Lung (tissue), 11 donors: ENCODE measurements at regions not wholly inside any gene's neighbourhood (a gene's known extent, or its start where the extent isn't known, plus 50 kb on each side); places are given as distances from the start of the nearest gene placed in this dataset.

ENCODE experiments used
- ATAC-seq: fragments of 200-7000 bp; cut with Tn5 transposase; one replicate; pipeline ENCODE4 v1.9.1; 2020; ENCODE audit warnings: moderate number of reproducible peaks; ENCODE audit not compliant: insufficient read depth, low FRiP score
- DNase-seq, 3 donors: peaks; one replicate each; pipeline ENCODE4 v3.0.0-alpha.2; 2013 to 2017
- H3K27ac ChIP-seq, 2 donors: one replicate each; pipeline ENCODE4 v1.5.1; 2013; ENCODE audit warnings: mild to moderate bottlenecking in 2 of 2, moderate library complexity in 2 of 2, control low read depth in 1 of 2, inconsistent platforms in 1 of 2, low read depth in 1 of 2, low read length in 1 of 2
- H3K27me3 ChIP-seq, 3 donors: one replicate each; pipeline ENCODE4 v1.5.1; 2013; ENCODE audit warnings: low read length in 2 of 3; ENCODE audit not compliant: control insufficient read depth in 3 of 3, insufficient read depth in 3 of 3
- H3K36me3 ChIP-seq, 4 donors: one replicate each; pipeline ENCODE4 v1.5.1; 2013; ENCODE audit warnings: low read length in 4 of 4, mild to moderate bottlenecking in 1 of 4, moderate library complexity in 1 of 4; ENCODE audit not compliant: control insufficient read depth in 4 of 4, insufficient read depth in 4 of 4
- H3K4me1 ChIP-seq, 5 donors: one replicate each; pipeline ENCODE4 v1.5.1; 2013; ENCODE audit warnings: low read length in 5 of 5, mild to moderate bottlenecking in 2 of 5, moderate library complexity in 1 of 5; ENCODE audit not compliant: control insufficient read depth in 5 of 5, insufficient read depth in 5 of 5
- H3K4me3 ChIP-seq: one replicate; pipeline ENCODE4 v1.5.1; 2013; ENCODE audit warnings: mild to moderate bottlenecking, control low read depth, moderate library complexity
- H3K9ac ChIP-seq, 2 donors: one replicate each; pipeline ENCODE4 v1.5.1; 2013; ENCODE audit warnings: low read length in 2 of 2, control low read depth in 1 of 2; ENCODE audit not compliant: insufficient read depth in 1 of 2
- H3K9me3 ChIP-seq, 4 donors: one replicate each; pipeline ENCODE4 v1.5.1; 2013; ENCODE audit warnings: low read length in 3 of 4, mild to moderate bottlenecking in 1 of 4, moderate library complexity in 1 of 4; ENCODE audit not compliant: control insufficient read depth in 4 of 4, insufficient read depth in 3 of 4
- WGBS, 2 donors: extraction: QIAGEN DNeasy Blood & Tissue Kit; methylation state at CpG; one replicate each; pipeline ENCODE4 v1.1.7; 2013; 5-methylcytosine and 5-hydroxymethylcytosine counted together
- TF ChIP-seq, protein P1 (sequence below): IDR thresholded peaks from 2 replicates; pipeline ENCODE4 v1.5.1; 2012; ENCODE audit warnings: mild to moderate bottlenecking; ENCODE audit errors: control extremely low read depth, extremely low read depth
- donor health status: control.
- donor health status: control.
- donor health status: Bipolar disorder and iron deficiency.
- donor health status: healthy.
- donor health status: DM: yes; HTN: yes; CAD: no.

DNA sequence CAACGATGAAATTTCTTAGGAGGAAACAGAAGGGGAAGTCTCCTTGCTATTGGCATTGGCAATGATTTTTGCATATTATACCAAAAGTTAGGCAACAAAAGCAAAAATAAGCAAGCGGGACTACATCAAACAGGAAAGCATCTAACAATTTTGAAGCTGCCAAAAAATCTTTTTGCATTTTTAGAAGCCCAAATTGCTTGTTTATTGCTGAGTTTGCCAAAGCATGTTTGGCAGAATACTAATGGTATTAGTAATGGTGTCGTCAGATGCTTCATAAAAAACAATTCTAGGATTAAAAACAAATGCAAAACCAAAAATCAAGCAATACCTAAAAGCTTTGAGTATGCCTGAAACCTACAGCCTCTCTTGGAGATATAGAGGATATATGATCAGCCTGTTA is 80.0 kb downstream of the GALR1 start:
- DNase-seq (no peak), ATAC-seq (no peak)
- Histone ChIP-seq H3K9ac (no peak overlapping the region), H3K4me3 (no peak overlapping the region), H3K27ac (no peak overlapping the region), H3K9me3 (no peaks in the 10 kb centered on the region), H3K36me3 (no peaks in the 10 kb centered on the region), H3K27me3 (no peaks in the 10 kb centered on the region), H3K4me1 (no peaks in the 10 kb centered on the region)
- WGBS, 2 donors: 76% methylated on average over 3 of the region's 3 CpGs
- TF ChIP-seq, protein P1, sequence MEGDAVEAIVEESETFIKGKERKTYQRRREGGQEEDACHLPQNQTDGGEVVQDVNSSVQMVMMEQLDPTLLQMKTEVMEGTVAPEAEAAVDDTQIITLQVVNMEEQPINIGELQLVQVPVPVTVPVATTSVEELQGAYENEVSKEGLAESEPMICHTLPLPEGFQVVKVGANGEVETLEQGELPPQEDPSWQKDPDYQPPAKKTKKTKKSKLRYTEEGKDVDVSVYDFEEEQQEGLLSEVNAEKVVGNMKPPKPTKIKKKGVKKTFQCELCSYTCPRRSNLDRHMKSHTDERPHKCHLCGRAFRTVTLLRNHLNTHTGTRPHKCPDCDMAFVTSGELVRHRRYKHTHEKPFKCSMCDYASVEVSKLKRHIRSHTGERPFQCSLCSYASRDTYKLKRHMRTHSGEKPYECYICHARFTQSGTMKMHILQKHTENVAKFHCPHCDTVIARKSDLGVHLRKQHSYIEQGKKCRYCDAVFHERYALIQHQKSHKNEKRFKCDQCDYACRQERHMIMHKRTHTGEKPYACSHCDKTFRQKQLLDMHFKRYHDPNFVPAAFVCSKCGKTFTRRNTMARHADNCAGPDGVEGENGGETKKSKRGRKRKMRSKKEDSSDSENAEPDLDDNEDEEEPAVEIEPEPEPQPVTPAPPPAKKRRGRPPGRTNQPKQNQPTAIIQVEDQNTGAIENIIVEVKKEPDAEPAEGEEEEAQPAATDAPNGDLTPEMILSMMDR: no peak

DNA sequence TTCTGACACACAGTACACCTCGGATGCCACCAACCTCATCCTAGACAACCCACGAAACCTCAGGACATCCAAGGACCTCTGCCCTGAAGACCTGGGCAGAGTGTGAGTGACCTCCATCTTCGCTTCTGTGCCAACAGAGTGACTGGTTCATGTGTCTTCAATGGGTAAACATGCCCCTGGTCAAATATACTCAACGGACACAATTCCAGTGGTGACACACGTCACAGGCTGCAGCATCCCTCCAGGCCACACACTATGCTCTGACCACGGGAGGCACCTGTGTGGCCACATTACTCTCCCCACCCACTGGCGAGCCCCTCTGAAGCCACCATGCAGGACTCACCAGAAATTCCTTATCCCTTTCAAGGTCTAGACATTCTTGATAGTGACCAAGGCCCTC is 85.2 kb downstream of the GALR1 start:
- no peaks in the 10 kb centered on the region for H3K4me1 ChIP-seq
- no peak overlapping the region for H3K9ac ChIP-seq
- no peak overlapping the region for H3K4me3 ChIP-seq
- peaks cover 0 to 8% (median 0%) of the 10 kb centered on the region in 4 donors for H3K9me3 ChIP-seq
- no peak overlapping the region for H3K27ac ChIP-seq
- H3K27me3 ChIP-seq: no peaks in the 10 kb centered on the region
- TF ChIP-seq, protein P1: no peak
- H3K36me3 ChIP-seq: no peaks in the 10 kb centered on the region
- ATAC-seq (no peak), DNase-seq (no peak)
- 78 to 88% methylated on average over 7 of the region's 7 CpGs for WGBS, 2 donors

DNA sequence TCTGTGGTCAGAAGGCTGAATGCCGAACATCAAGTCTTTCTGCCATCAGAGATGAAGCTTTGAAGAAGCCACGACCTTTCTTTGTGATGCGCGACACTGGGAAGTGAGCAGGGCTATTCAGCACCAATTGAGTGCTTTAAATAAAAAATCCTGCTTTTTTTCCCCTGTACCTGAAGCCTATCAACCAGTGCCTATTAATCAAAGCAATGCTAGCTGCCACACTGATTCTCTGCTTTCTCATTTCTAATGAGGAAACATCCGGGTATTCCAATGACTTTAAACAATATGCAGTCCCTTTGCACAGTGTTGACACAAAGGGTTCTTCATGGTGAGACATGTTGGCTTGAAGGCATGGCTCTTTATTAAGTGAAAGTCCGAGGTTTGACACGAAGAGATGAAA is 88.0 kb downstream of the GALR1 start:
- WGBS, 2 donors: 64 to 71% methylated on average over 7 of the region's 7 CpGs
- no peak for ATAC-seq
- DNase-seq: no peak
- peaks cover 0 to 8% (median 0%) of the 10 kb centered on the region in 4 donors for H3K9me3 ChIP-seq
- H3K9ac ChIP-seq: no peak overlapping the region
- TF ChIP-seq, protein P1: no peak
- no peak overlapping the region for H3K27ac ChIP-seq
- no peaks in the 10 kb centered on the region for H3K36me3 ChIP-seq
- H3K4me1 ChIP-seq: no peaks in the 10 kb centered on the region
- H3K27me3 ChIP-seq: no peaks in the 10 kb centered on the region
- H3K4me3 ChIP-seq: no peak overlapping the region

DNA sequence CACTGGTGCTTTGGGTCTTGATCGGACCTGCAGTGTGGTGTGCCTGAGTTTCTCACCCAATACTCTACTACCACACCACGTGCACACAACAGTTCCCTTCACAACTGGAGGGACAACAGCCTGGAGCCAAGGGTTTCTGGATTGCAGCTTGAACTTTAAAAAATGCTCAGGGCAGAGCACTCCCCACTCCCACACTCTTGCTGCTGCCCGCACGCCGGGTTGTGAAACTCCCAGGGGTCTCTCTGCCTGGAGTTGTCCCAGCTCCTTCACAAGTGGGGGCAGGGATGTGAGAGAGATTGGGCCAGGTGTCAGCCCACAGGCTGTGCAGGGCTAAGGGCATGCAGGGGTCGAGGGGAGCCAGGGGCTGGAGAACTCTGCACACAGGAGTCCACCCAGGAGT is 89.4 kb downstream of the GALR1 start:
- TF ChIP-seq, protein P1: no peak
- no peak for DNase-seq
- Histone ChIP-seq H3K4me1 (no peaks in the 10 kb centered on the region), H3K9me3 (peaks cover 0 to 10% (median 0%) of the 10 kb centered on the region in 4 donors), H3K9ac (no peak overlapping the region), H3K36me3 (no peaks in the 10 kb centered on the region), H3K27ac (no peak overlapping the region), H3K4me3 (no peak overlapping the region), H3K27me3 (no peaks in the 10 kb centered on the region)
- 60 to 70% methylated on average over 6 of the region's 6 CpGs for WGBS, 2 donors
- ATAC-seq: no peak
